ENCODE measurements at regions not wholly inside any gene's neighbourhood (a gene's known extent, or its start where the extent isn't known, plus 50 kb on each side); places are given as distances from the start of the nearest gene placed in this dataset.

- intact Hi-C loops (cut with DNase I): no loop called here
- H3K4me1 ChIP-seq: peaks cover 14 to 15% of the 10 kb centered on the region in 2 donors
- no peaks in the 10 kb centered on the region for H3K9me3 ChIP-seq
- no peaks in the 10 kb centered on the region for H3K27me3 ChIP-seq
- 91 to 92% methylated on average over 4 of the region's 4 CpGs for WGBS, 2 donors
- H3K27ac ChIP-seq: peak overlapping the region in 1 of 3 donors; percentile 25
- H3K36me3 ChIP-seq: no peaks in the 10 kb centered on the region
- no peak overlapping the region for H3K4me3 ChIP-seq (replicated peaks in 1 of 3)
- no peak for DNase-seq
- no peak for TF ChIP-seq POLR2A (IDR thresholded peaks at IDR 0.05)
- TF ChIP-seq CTCF (IDR thresholded peaks at IDR 0.05): no peak
Observed at GRCh38 chr3:177287231-177287630, 89.9 kb upstream of the TBL1XR1 start.

- no peak overlapping the region for H3K27ac ChIP-seq
- TF ChIP-seq CTCF (IDR thresholded peaks at IDR 0.05): no peak
- TF ChIP-seq POLR2A (IDR thresholded peaks at IDR 0.05): no peak
- H3K4me1 ChIP-seq: no peaks in the 10 kb centered on the region
- no peak for DNase-seq
- 78 to 82% methylated on average over 8 of the region's 8 CpGs for WGBS, 2 donors
- H3K4me3 ChIP-seq (replicated peaks in 1 of 3): no peak overlapping the region
- no peaks in the 10 kb centered on the region for H3K9me3 ChIP-seq
- no peaks in the 10 kb centered on the region for H3K36me3 ChIP-seq
- intact Hi-C loops (cut with DNase I): no loop called here
- H3K27me3 ChIP-seq: no peaks in the 10 kb centered on the region
Observed at GRCh38 chr3:177290633-177291032, 93.4 kb upstream of the TBL1XR1 start.

- TF ChIP-seq POLR2A (IDR thresholded peaks at IDR 0.05) (no peak), CTCF (IDR thresholded peaks at IDR 0.05) (no peak)
- no peaks in the 10 kb centered on the region for H3K9me3 ChIP-seq
- DNase-seq: peak; percentile 24 to 39
- no peaks in the 10 kb centered on the region for H3K36me3 ChIP-seq
- H3K4me1 ChIP-seq: peaks cover 0 to 3% of the 10 kb centered on the region in 2 donors
- no peaks in the 10 kb centered on the region for H3K27me3 ChIP-seq
- H3K4me3 ChIP-seq (replicated peaks in 1 of 3): no peak overlapping the region
- H3K27ac ChIP-seq: peak overlapping the region in 1 of 3 donors; percentile 0
- intact Hi-C loops (cut with DNase I): no loop called here
- 69 to 84% methylated on average over 4 of the region's 4 CpGs for WGBS, 2 donors
Observed at GRCh38 chr3:177294221-177294620, 96.9 kb upstream of the TBL1XR1 start.

- H3K9me3 ChIP-seq: no peaks in the 10 kb centered on the region
- peak overlapping the region in 1 of 3 donors; percentile 1 for H3K27ac ChIP-seq
- TF ChIP-seq CTCF (IDR thresholded peaks at IDR 0.05): no peak
- no peak for TF ChIP-seq POLR2A (IDR thresholded peaks at IDR 0.05)
- H3K27me3 ChIP-seq: no peaks in the 10 kb centered on the region
- intact Hi-C loops (cut with DNase I): no loop called here
- 83 to 85% methylated on average over 2 of the region's 2 CpGs for WGBS, 2 donors
- H3K4me3 ChIP-seq (replicated peaks in 1 of 3): no peak overlapping the region
- peaks cover 6 to 9% of the 10 kb centered on the region in 2 donors for H3K4me1 ChIP-seq
- H3K36me3 ChIP-seq: no peaks in the 10 kb centered on the region
- no peak for DNase-seq
Observed at GRCh38 chr3:177295116-177295515, 97.8 kb upstream of the TBL1XR1 start.

- Histone ChIP-seq H3K27me3 (no peaks in the 10 kb centered on the region), H3K4me1 (peaks cover 17 to 25% of the 10 kb centered on the region in 2 donors), H3K4me3 (replicated peaks in 1 of 3) (no peak overlapping the region), H3K9me3 (no peaks in the 10 kb centered on the region), H3K27ac (peak overlapping the region; percentile 71 to 95 (median 86)), H3K36me3 (no peaks in the 10 kb centered on the region)
- intact Hi-C loops (cut with DNase I): no loop called here
- WGBS, 2 donors: 79 to 81% methylated on average over 6 of the region's 6 CpGs
- TF ChIP-seq CTCF (IDR thresholded peaks at IDR 0.05): no peak
- no peak for TF ChIP-seq POLR2A (IDR thresholded peaks at IDR 0.05)
- no peak for DNase-seq
Observed at GRCh38 chr3:177299250-177299649, 102.0 kb upstream of the TBL1XR1 start.

All from thyroid gland (tissue), 4 donors.